SK-N-SH (cell line): ENCODE measurements at regions not wholly inside any gene's neighbourhood (a gene's known extent, or its start where the extent isn't known, plus 50 kb on each side); places are given as distances from the start of the nearest gene placed in this dataset.

Source experiments
- CTCF ChIA-PET: fragments of 300-600, 350-600 bp; formaldehyde crosslinking; extraction: SDS; loops from one replicate; lab custom pipeline; 2021; lab: Yijun Ruan, JAX
- POLR2A ChIA-PET: fragments of 350-600 bp; sonication (Branson Sonifier 250); formaldehyde crosslinking; extraction: SDS; loops from one replicate; lab custom pipeline; 2020; ENCODE audit warnings: antibody characterized with exemption, inconsistent platforms; lab: Yijun Ruan, JAX
- DNase-seq: peaks from one replicate; pipeline ENCODE4 v3.0.0; 2012
- H2AFZ ChIP-seq: fragments of 200-600 bp; sonication (generic); 2 replicates; pipeline ENCODE4 v1.8.1; 2016; ENCODE audit warnings: antibody characterized with exemption, mild to moderate bottlenecking, low read depth
- H3F3A ChIP-seq: fragments of 200-600 bp; sonication (generic); replicated peaks from 2 replicates; pipeline ENCODE3; 2016; ENCODE audit warnings: antibody characterized with exemption, mild to moderate bottlenecking; ENCODE audit not compliant: insufficient read depth
- H3K27ac ChIP-seq, 2 experiments: fragments of 200-500 bp in 1 of 2; fragments of 200-600 bp in 1 of 2; sonication (Bioruptor generic) in 1 of 2; sonication (generic), shearing (Covaris generic) in 1 of 2; 2 replicates each; pipeline versions ENCODE4 v1.5.1 to v1.6.1; 2014 to 2016; ENCODE audit warnings: low read depth in 2 of 2, inconsistent platforms in 1 of 2, low read length in 1 of 2, mild to moderate bottlenecking in 1 of 2, mixed read lengths in 1 of 2
- H3K27me3 ChIP-seq: fragments of 200-600 bp; sonication (generic), shearing (Covaris generic); 2 replicates; pipeline ENCODE4 v1.6.1; 2016; ENCODE audit warnings: mixed run types; ENCODE audit not compliant: insufficient read depth
- H3K36me3 ChIP-seq, 2 experiments: fragments of 200-500 bp in 1 of 2; fragments of 200-600 bp in 1 of 2; sonication (Bioruptor generic) in 1 of 2; sonication (generic) in 1 of 2; replicated peaks in 1 of 2; 2 replicates each; pipeline versions ENCODE3 to v1.5.1; 2014 to 2016; ENCODE audit warnings: low read length in 1 of 2, mild to moderate bottlenecking in 1 of 2; ENCODE audit not compliant: insufficient read depth in 2 of 2, control insufficient read depth in 1 of 2
- H3K4me1 ChIP-seq, 2 experiments: fragments of 200-500 bp in 1 of 2; fragments of 200-600 bp in 1 of 2; sonication (Bioruptor generic) in 1 of 2; sonication (generic), shearing (Covaris generic) in 1 of 2; 2 replicates each; pipeline versions ENCODE4 v1.5.1 to v1.6.1; 2014 to 2016; ENCODE audit warnings: low read depth in 1 of 2, low read length in 1 of 2, mixed run types in 1 of 2; ENCODE audit not compliant: insufficient read depth in 2 of 2, control insufficient read depth in 1 of 2
- H3K4me2 ChIP-seq: fragments of 200-600 bp; sonication (generic), shearing (Covaris generic); 2 replicates; pipeline ENCODE4 v1.6.1; 2017; ENCODE audit warnings: mixed run types
- H3K4me3 ChIP-seq, 2 experiments: fragments of 200-500 bp in 1 of 2; fragments of 200-600 bp in 1 of 2; sonication (Bioruptor generic) in 1 of 2; sonication (generic), shearing (Covaris generic) in 1 of 2; 2 replicates each; pipeline versions ENCODE4 v1.5.1 to v1.8.1; 2014 to 2016; ENCODE audit warnings: low read depth in 2 of 2, inconsistent platforms in 1 of 2, low read length in 1 of 2, mild to moderate bottlenecking in 1 of 2, mixed read lengths in 1 of 2, moderate library complexity in 1 of 2
- H3K79me2 ChIP-seq: fragments of 200-600 bp; sonication (generic); 2 replicates; pipeline ENCODE4 v1.8.1; 2017; ENCODE audit warnings: mild to moderate bottlenecking; ENCODE audit not compliant: insufficient read depth
- H3K9ac ChIP-seq: fragments of 200-600 bp; sonication (generic); 2 replicates; pipeline ENCODE4 v1.6.1; 2017; ENCODE audit warnings: mixed run types
- H3K9me2 ChIP-seq: fragments of 200-600 bp; sonication (generic); 2 replicates; pipeline ENCODE4 v1.6.1; 2017; ENCODE audit warnings: mixed run types
- H3K9me3 ChIP-seq: fragments of 200-600 bp; sonication (generic); 2 replicates; pipeline ENCODE4 v1.6.1; 2017; ENCODE audit warnings: mixed run types, mild to moderate bottlenecking, moderate library complexity
- H4K20me1 ChIP-seq: fragments of 200-600 bp; sonication (generic); 2 replicates; pipeline ENCODE4 v1.6.1; 2017; ENCODE audit warnings: mild to moderate bottlenecking, mixed run types; ENCODE audit not compliant: insufficient read depth
- CTCF ChIP-seq: fragments of 200-600 bp; sonication (generic); IDR thresholded peaks from 2 replicates; pipeline ENCODE4 v1.6.1; 2017; ENCODE audit warnings: antibody characterized with exemption, mild to moderate bottlenecking, moderate library complexity
- ELF1 ChIP-seq: IDR thresholded peaks from 2 replicates; pipeline ENCODE4 v1.4.0; 2012
- EP300 ChIP-seq, 2 experiments: IDR thresholded peaks; 2 replicates each; pipeline versions ENCODE4 v1.4.0 to v1.6.1; 2012; ENCODE audit warnings: borderline replicate concordance in 1 of 2, low read depth in 1 of 2, low read length in 1 of 2
- FOXJ3 ChIP-seq: sonication (generic); formaldehyde crosslinking; IDR thresholded peaks from 2 replicates; pipeline ENCODE4 v1.5.1; 2020; ENCODE audit warnings: mild to moderate bottlenecking, missing genetic modification reagents
- FOXM1 ChIP-seq: IDR thresholded peaks from 2 replicates; pipeline ENCODE4 v1.4.0; 2012; ENCODE audit warnings: low read depth, mild to moderate bottlenecking
- GABPA ChIP-seq: IDR thresholded peaks from 2 replicates; pipeline ENCODE4 v1.4.0; 2012; ENCODE audit warnings: low read depth, mild to moderate bottlenecking
- IRF3 ChIP-seq: fragments of 150-350 bp; IDR thresholded peaks from 2 replicates; pipeline ENCODE4 v1.6.1; 2016; ENCODE audit warnings: mild to moderate bottlenecking, low read depth, low read length
- JUND ChIP-seq: IDR thresholded peaks from 2 replicates; pipeline ENCODE4 v1.4.0; 2012
- MAX ChIP-seq: IDR thresholded peaks from 2 replicates; pipeline ENCODE4 v1.4.0; 2012; ENCODE audit warnings: low read depth
- MEF2A ChIP-seq: IDR thresholded peaks from 2 replicates; pipeline ENCODE4 v1.4.0; 2012; ENCODE audit warnings: low read depth, borderline replicate concordance
- PBX3 ChIP-seq: IDR thresholded peaks from 2 replicates; pipeline ENCODE4; 2012
- POLR2AphosphoS5 ChIP-seq: IDR thresholded peaks from 2 replicates; pipeline ENCODE4 v1.6.1; 2012; ENCODE audit warnings: low read depth, low read length
- RXRA ChIP-seq: IDR thresholded peaks from 2 replicates; pipeline ENCODE4 v1.4.0; 2012; ENCODE audit warnings: low read depth, mild to moderate bottlenecking, borderline replicate concordance
- SIN3A ChIP-seq: IDR thresholded peaks from 2 replicates; pipeline ENCODE4 v1.6.1; 2012; ENCODE audit warnings: low read depth, mild to moderate bottlenecking, low read length, moderate library complexity, borderline replicate concordance
- SMC3 ChIP-seq: IDR thresholded peaks from 2 replicates; pipeline ENCODE4 v1.6.1; 2012; ENCODE audit warnings: low read depth, low read length, improper control_type of control experiment
- TCF12 ChIP-seq: IDR thresholded peaks from 2 replicates; pipeline ENCODE4 v1.4.0; 2012
- TEAD4 ChIP-seq: IDR thresholded peaks from 2 replicates; pipeline ENCODE4 v1.4.0; 2012; ENCODE audit warnings: mild to moderate bottlenecking, borderline replicate concordance; ENCODE audit not compliant: insufficient read depth
- YY1 ChIP-seq: IDR thresholded peaks from 2 replicates; pipeline ENCODE4 v1.4.0; 2012; ENCODE audit warnings: low read depth, mild to moderate bottlenecking
- WGBS: methylation state at CpG from one replicate; pipeline ENCODE4 v1.1.6; 2017; ENCODE audit warnings: low lambda C conversion rate; 5-methylcytosine and 5-hydroxymethylcytosine counted together

- no peak for TF ChIP-seq SMC3
- TF ChIP-seq EP300 (IDR thresholded peaks at IDR 0.05; ENCODE audit: borderline replicate concordance in 1 of 2, low read depth in 1 of 2, low read length in 1 of 2) = no peak
- TF ChIP-seq MEF2A = no peak
- TF ChIP-seq PBX3 = no peak
Observed at GRCh38 chr6:91152824-91153223, 566.0 kb upstream of the MAP3K7 start (continued).

- Histone ChIP-seq H3K9ac (no peak overlapping the region), H3K4me1 (no peaks in the 10 kb centered on the region; a peak in 1 of 4 replicates), H3K4me3 (no peak overlapping the region), H3K79me2 (no peaks in the 10 kb centered on the region), H3K9me2 (no peaks in the 10 kb centered on the region), H3K27me3 (no peaks in the 10 kb centered on the region), H4K20me1 (no peaks in the 10 kb centered on the region), H3K4me2 (no peak overlapping the region), H3F3A (no peaks in the 10 kb centered on the region), H3K9me3 (no peaks in the 10 kb centered on the region), H3K36me3 (no peaks in the 10 kb centered on the region), H3K27ac (no peak overlapping the region), H2AFZ (no peak overlapping the region)
- 7% methylated on average over 2 of the region's 2 CpGs for WGBS
- ChIA-PET POLR2A (no interaction called here), CTCF (no interaction called here)
- no peak for DNase-seq
- no peak for TF ChIP-seq CTCF
- TF ChIP-seq MEF2A = no peak
- TF ChIP-seq POLR2AphosphoS5 = no peak
- no peak for TF ChIP-seq FOXJ3 (CRISPR knock-in tag)
- no peak for TF ChIP-seq ELF1
- no peak for TF ChIP-seq EP300 (IDR thresholded peaks at IDR 0.05; ENCODE audit: borderline replicate concordance in 1 of 2, low read depth in 1 of 2, low read length in 1 of 2)
- no peak for TF ChIP-seq GABPA
Observed at GRCh38 chr6:91149956-91150705, 563.3 kb upstream of the MAP3K7 start.

- Histone ChIP-seq H3K9me3 (no peaks in the 10 kb centered on the region), H3K4me1 (no peaks in the 10 kb centered on the region; a peak in 1 of 4 replicates), H2AFZ (no peak overlapping the region), H3K36me3 (no peaks in the 10 kb centered on the region), H3F3A (no peaks in the 10 kb centered on the region), H3K4me2 (no peak overlapping the region), H3K79me2 (no peaks in the 10 kb centered on the region), H3K27me3 (no peaks in the 10 kb centered on the region), H3K4me3 (no peak overlapping the region), H3K9ac (no peak overlapping the region), H4K20me1 (no peaks in the 10 kb centered on the region), H3K9me2 (no peaks in the 10 kb centered on the region), H3K27ac (no peak overlapping the region)
- DNase-seq = no peak
- ChIA-PET POLR2A (no interaction called here), CTCF (no interaction called here)
- WGBS = 2% methylated on average over 8 of the region's 8 CpGs
- TF ChIP-seq YY1 (no peak), TEAD4 (no peak), SMC3 (no peak), MAX (no peak), GABPA (no peak), FOXM1 (no peak), RXRA (no peak), SIN3A (no peak), FOXJ3 (CRISPR knock-in tag) (no peak), IRF3 (no peak), TCF12 (no peak), JUND (no peak), MEF2A (no peak), PBX3 (no peak)
Observed at GRCh38 chr6:91149246-91149955, 562.5 kb upstream of the MAP3K7 start.
